RWPE2 (cell line): ENCODE measurements at regions not wholly inside any gene's neighbourhood (a gene's known extent, or its start where the extent isn't known, plus 50 kb on each side); places are given as distances from the start of the nearest gene placed in this dataset.

Experiments used
- ATAC-seq: fragments of 200-7000 bp; cut with Tn5 transposase; 3 replicates; pipeline ENCODE4 v1.9.1; 2021; ENCODE audit warnings: low read depth
- DNase-seq: peaks from one replicate; pipeline ENCODE4 v3.0.0-alpha.2; 2020; ENCODE audit warnings: low spot score
- H3K27ac ChIP-seq: fragments of 450-650 bp; 2 replicates; pipeline ENCODE4 v1.5.1; 2017; ENCODE audit warnings: mild to moderate bottlenecking; ENCODE audit not compliant: poor library complexity, severe bottlenecking
- H3K27me3 ChIP-seq: fragments of 250-450 bp; sonication (Bioruptor Pico); 2 replicates; pipeline ENCODE4 v1.5.1; 2021; ENCODE audit warnings: mild to moderate bottlenecking, moderate library complexity; ENCODE audit not compliant: insufficient read depth, poor library complexity, severe bottlenecking
- H3K36me3 ChIP-seq: fragments of 250-450 bp; sonication (Bioruptor Pico); 2 replicates; pipeline ENCODE4 v1.5.1; 2020; ENCODE audit warnings: low read depth, mild to moderate bottlenecking, moderate library complexity
- H3K4me1 ChIP-seq: fragments of 250-450 bp; sonication (Bioruptor Pico); 2 replicates; pipeline ENCODE4 v1.5.1; 2021; ENCODE audit warnings: mild to moderate bottlenecking, moderate library complexity; ENCODE audit not compliant: insufficient read depth, poor library complexity, severe bottlenecking
- H3K4me3 ChIP-seq: fragments of 250-450 bp; sonication (Bioruptor Pico); 2 replicates; pipeline ENCODE4 v1.5.1; 2021; ENCODE audit warnings: mild to moderate bottlenecking, moderate library complexity; ENCODE audit not compliant: severe bottlenecking
- H3K9me3 ChIP-seq: fragments of 250-450 bp; sonication (Bioruptor Pico); 2 replicates; pipeline ENCODE4 v1.5.1; 2021; ENCODE audit warnings: mild to moderate bottlenecking, moderate library complexity; ENCODE audit not compliant: severe bottlenecking
- TF ChIP-seq, protein P1 (sequence below): fragments of 450-650 bp; IDR thresholded peaks from one replicate; pipeline ENCODE4 v1.5.1; 2017; ENCODE audit warnings: mild to moderate bottlenecking, moderate library complexity; ENCODE audit not compliant: poor library complexity, severe bottlenecking

GRCh38 chr11:131186629-131187101 is 183.8 kb upstream of the NTM start:
- H3K36me3 ChIP-seq, result no peaks in the 10 kb centered on the region
- H3K9me3 ChIP-seq, result no peaks in the 10 kb centered on the region
- ATAC-seq (0 out of 3 replicates have a peak, but pooled peaks have one; percentile 21), DNase-seq (no peak)
- H3K27me3 ChIP-seq, result peaks cover 15% of the 10 kb centered on the region
- H3K4me1 ChIP-seq, result no peaks in the 10 kb centered on the region
- no peak overlapping the region for H3K4me3 ChIP-seq
- TF ChIP-seq, protein P1, sequence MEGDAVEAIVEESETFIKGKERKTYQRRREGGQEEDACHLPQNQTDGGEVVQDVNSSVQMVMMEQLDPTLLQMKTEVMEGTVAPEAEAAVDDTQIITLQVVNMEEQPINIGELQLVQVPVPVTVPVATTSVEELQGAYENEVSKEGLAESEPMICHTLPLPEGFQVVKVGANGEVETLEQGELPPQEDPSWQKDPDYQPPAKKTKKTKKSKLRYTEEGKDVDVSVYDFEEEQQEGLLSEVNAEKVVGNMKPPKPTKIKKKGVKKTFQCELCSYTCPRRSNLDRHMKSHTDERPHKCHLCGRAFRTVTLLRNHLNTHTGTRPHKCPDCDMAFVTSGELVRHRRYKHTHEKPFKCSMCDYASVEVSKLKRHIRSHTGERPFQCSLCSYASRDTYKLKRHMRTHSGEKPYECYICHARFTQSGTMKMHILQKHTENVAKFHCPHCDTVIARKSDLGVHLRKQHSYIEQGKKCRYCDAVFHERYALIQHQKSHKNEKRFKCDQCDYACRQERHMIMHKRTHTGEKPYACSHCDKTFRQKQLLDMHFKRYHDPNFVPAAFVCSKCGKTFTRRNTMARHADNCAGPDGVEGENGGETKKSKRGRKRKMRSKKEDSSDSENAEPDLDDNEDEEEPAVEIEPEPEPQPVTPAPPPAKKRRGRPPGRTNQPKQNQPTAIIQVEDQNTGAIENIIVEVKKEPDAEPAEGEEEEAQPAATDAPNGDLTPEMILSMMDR, result no peak
- no peak overlapping the region for H3K27ac ChIP-seq

- TF ChIP-seq, protein P1, result no peak
- no peaks in the 10 kb centered on the region for H3K9me3 ChIP-seq
- H3K27ac ChIP-seq, result no peak overlapping the region
- no peak overlapping the region for H3K4me3 ChIP-seq
- H3K27me3 ChIP-seq, result peaks cover 28% of the 10 kb centered on the region
- H3K4me1 ChIP-seq, result no peaks in the 10 kb centered on the region
- DNase-seq (no peak), ATAC-seq (no peak)
- H3K36me3 ChIP-seq, result no peaks in the 10 kb centered on the region
Observed at GRCh38 chr11:131190446-131190845, 180.0 kb upstream of the NTM start.

GRCh38 chr11:131191606-131192005 is 178.8 kb upstream of the NTM start:
- Histone ChIP-seq H3K9me3 (no peaks in the 10 kb centered on the region), H3K27me3 (peaks cover 33% of the 10 kb centered on the region), H3K36me3 (no peaks in the 10 kb centered on the region), H3K27ac (no peak overlapping the region), H3K4me1 (no peaks in the 10 kb centered on the region), H3K4me3 (no peak overlapping the region)
- ATAC-seq, result no peak
- TF ChIP-seq, protein P1, result no peak
- DNase-seq, result no peak

- no peak for ATAC-seq
- Histone ChIP-seq H3K4me3 (no peak overlapping the region), H3K27me3 (peaks cover 41% of the 10 kb centered on the region)
Observed at GRCh38 chr11:131192628-131193027, 177.8 kb upstream of the NTM start.

GRCh38 chr11:131193031-131193501 is 177.3 kb upstream of the NTM start:
- Histone ChIP-seq H3K4me1 (no peaks in the 10 kb centered on the region), H3K27me3 (peaks cover 41% of the 10 kb centered on the region), H3K9me3 (no peaks in the 10 kb centered on the region), H3K27ac (no peak overlapping the region), H3K36me3 (no peaks in the 10 kb centered on the region), H3K4me3 (no peak overlapping the region)
- ATAC-seq (no peak), DNase-seq (no peak)
- TF ChIP-seq, protein P1, result no peak

More at GRCh38 chr11:131192628-131193027, 177.8 kb upstream of the NTM start:
- TF ChIP-seq, protein P1, result no peak
- Histone ChIP-seq H3K4me1 (no peaks in the 10 kb centered on the region), H3K27ac (no peak overlapping the region), H3K9me3 (no peaks in the 10 kb centered on the region), H3K36me3 (no peaks in the 10 kb centered on the region)
- no peak for DNase-seq
